Esophagus squamous epithelium (tissue), 5 donors: ENCODE measurements at regions not wholly inside any gene's neighbourhood (a gene's known extent, or its start where the extent isn't known, plus 50 kb on each side); places are given as distances from the start of the nearest gene placed in this dataset.

Source experiments
- DNase-seq: peaks from one replicate; lab custom pipeline; 2025; lab: John Stamatoyannopoulos, UW
- H3K27ac ChIP-seq, 4 donors: fragments of 200-600 bp; sonication (generic); one replicate each; pipeline ENCODE4 v1.5.1; 2016 to 2019; ENCODE audit warnings: mild to moderate bottlenecking in 1 of 4
- H3K27me3 ChIP-seq, 4 donors: fragments of 200-600 bp; sonication (generic); 1 replicate in 3 of 4; 2 replicates in 1 of 4; pipeline versions ENCODE4 v1.5.1 to v1.6.0; 2017 to 2021; ENCODE audit warnings: antibody characterized with exemption in 1 of 4
- H3K36me3 ChIP-seq, 3 donors: fragments of 200-600 bp; sonication (generic); one replicate each; pipeline ENCODE4 v1.5.1; 2016 to 2019
- H3K4me1 ChIP-seq, 3 donors: fragments of 200-600 bp; sonication (generic); one replicate each; pipeline ENCODE4 v1.5.1; 2017 to 2019
- H3K4me3 ChIP-seq, 4 donors: fragments of 200-600 bp; sonication (generic); 1 replicate in 3 of 4; 2 replicates in 1 of 4; pipeline ENCODE4 v1.5.1; 2016 to 2019; ENCODE audit warnings: mild to moderate bottlenecking in 2 of 4, moderate library complexity in 1 of 4
- H3K9me3 ChIP-seq, 3 donors: fragments of 200-600 bp; sonication (generic); one replicate each; pipeline ENCODE4 v1.5.1; 2016 to 2019
- POLR2A ChIP-seq, 4 donors: fragments of 450-650 bp; IDR thresholded peaks; one replicate each; pipeline ENCODE4 v1.6.1; 2017; ENCODE audit warnings: antibody characterized with exemption in 4 of 4, mild to moderate bottlenecking in 4 of 4, moderate library complexity in 3 of 4
- WGBS, 2 donors: methylation state at CpG; one replicate each; pipeline ENCODE4 v1.1.5; 2018; 5-methylcytosine and 5-hydroxymethylcytosine counted together
- intact Hi-C: fragments of 100-400 bp; cut with DNase I; formaldehyde crosslinking; loops from one replicate; pipeline ENCODE4 v1.15.0; 2022
- TF ChIP-seq, protein P1 (sequence below), 6 experiments: fragments of 450-650 bp in 4 of 6; fragments of 200-600 bp in 2 of 6; sonication (generic) in 2 of 6; IDR thresholded peaks; one replicate each; pipeline ENCODE4 v1.5.1; 2016 to 2019; ENCODE audit warnings: antibody characterized with exemption in 6 of 6, mild to moderate bottlenecking in 4 of 6, moderate library complexity in 4 of 6
- donor health status: DM: yes; HTN: yes; CAD: no.

DNA sequence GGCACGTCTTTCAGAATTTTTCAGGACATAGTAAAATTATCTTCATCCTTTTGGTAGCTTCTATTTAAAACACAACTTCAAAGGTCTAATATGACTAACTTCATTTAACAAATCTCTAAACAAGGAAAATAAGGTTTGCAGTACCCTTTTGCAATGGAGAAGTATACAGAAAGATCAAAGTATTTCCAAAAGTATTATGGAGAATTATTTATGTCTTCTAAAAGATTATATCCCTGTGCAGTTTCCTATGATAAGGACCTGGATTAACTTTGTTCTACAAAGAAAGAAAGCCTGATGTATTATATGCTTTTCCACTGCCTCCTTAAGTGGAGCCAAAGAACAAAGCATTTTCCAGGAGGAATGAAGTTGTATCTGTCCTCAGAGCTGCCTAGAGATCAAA lies 353.0 kb upstream of the RUNX1 start:
- Histone ChIP-seq H3K4me1 (peaks cover 0 to 16% (median 6%) of the 10 kb centered on the region in 3 donors), H3K9me3 (no peaks in the 10 kb centered on the region), H3K4me3 (no peak overlapping the region), H3K27ac (no peak overlapping the region), H3K27me3 (no peaks in the 10 kb centered on the region), H3K36me3 (no peaks in the 10 kb centered on the region)
- DNase-seq: no peak
- intact Hi-C loops: loop anchor here (10.0 kb wide), 1 partner anchor 657 kb away; no protein-coding TSS in a partner anchor
- no peak for TF ChIP-seq POLR2A (IDR thresholded peaks at IDR 0.05)
- WGBS, 2 donors: 67 to 82% methylated on average over 1 of the region's 1 CpG

DNA sequence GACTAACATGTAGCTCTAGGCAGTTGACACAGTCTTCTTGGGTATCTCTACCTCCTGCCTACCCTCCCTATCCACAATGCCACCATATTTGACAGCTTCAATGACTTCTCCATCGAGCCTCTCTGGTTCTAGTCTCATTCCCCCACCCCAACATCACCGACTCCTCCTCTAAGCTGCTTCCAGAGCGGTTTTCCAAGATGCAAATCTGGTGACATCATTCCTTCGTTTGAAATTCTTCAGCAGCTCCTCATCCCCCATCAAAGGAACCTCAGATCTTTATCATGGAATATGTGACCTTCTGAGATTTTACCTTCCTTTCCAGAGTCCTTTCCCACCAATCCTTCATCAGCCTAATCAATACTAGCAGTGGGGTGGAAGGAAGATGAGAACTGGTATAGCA lies 352.4 kb upstream of the RUNX1 start:
- WGBS, 2 donors: 80 to 83% methylated on average over 4 of the region's 4 CpGs
- intact Hi-C loops: loop anchor here (10.0 kb wide), 1 partner anchor 657 kb away; no protein-coding TSS in a partner anchor
- Histone ChIP-seq H3K9me3 (no peaks in the 10 kb centered on the region), H3K27ac (no peak overlapping the region), H3K4me1 (peaks cover 0 to 17% (median 6%) of the 10 kb centered on the region in 3 donors), H3K27me3 (no peaks in the 10 kb centered on the region), H3K4me3 (no peak overlapping the region), H3K36me3 (no peaks in the 10 kb centered on the region)
- no peak for DNase-seq
- TF ChIP-seq, protein P1, sequence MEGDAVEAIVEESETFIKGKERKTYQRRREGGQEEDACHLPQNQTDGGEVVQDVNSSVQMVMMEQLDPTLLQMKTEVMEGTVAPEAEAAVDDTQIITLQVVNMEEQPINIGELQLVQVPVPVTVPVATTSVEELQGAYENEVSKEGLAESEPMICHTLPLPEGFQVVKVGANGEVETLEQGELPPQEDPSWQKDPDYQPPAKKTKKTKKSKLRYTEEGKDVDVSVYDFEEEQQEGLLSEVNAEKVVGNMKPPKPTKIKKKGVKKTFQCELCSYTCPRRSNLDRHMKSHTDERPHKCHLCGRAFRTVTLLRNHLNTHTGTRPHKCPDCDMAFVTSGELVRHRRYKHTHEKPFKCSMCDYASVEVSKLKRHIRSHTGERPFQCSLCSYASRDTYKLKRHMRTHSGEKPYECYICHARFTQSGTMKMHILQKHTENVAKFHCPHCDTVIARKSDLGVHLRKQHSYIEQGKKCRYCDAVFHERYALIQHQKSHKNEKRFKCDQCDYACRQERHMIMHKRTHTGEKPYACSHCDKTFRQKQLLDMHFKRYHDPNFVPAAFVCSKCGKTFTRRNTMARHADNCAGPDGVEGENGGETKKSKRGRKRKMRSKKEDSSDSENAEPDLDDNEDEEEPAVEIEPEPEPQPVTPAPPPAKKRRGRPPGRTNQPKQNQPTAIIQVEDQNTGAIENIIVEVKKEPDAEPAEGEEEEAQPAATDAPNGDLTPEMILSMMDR (IDR thresholded peaks at IDR 0.05): no peak
- no peak for TF ChIP-seq POLR2A (IDR thresholded peaks at IDR 0.05)

DNA sequence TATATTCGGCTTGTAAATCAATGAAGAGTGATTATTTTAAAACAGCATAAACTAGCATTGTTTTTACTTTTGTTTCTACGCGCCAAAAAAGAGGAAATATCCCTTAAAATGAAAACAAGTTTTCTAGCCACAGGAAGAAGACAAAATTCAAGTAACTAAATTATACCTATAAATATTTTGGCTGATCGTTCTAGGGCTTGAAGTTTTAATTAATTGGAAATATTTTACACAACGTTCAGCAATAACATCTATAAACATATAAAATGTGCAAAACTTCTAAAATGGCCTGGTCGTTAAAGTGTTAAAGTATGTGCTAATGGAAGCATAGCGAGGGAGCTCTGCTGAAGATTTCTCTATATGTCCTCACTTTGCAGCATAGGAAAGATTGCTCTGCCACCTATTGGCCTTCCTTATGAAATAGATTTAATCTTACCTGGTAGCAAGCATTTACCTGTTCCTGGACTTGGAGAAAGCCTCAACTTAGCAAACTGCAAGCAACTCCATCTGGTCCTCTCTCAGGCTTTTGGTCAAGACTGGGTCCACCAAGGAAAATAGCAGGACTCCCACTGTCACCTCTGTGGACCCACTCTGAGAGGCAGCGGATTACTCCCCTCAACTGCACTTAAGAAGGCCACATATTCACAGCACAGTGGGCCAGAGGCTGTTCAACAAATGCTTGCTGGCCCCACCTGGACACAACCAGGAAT lies 351.3 kb upstream of the RUNX1 start:
- Histone ChIP-seq H3K4me3 (no peak overlapping the region), H3K27me3 (no peaks in the 10 kb centered on the region), H3K36me3 (no peaks in the 10 kb centered on the region), H3K4me1 (peaks cover 0 to 28% (median 11%) of the 10 kb centered on the region in 3 donors), H3K9me3 (no peaks in the 10 kb centered on the region), H3K27ac (no peak overlapping the region)
- DNase-seq: no peak
- intact Hi-C loops: loop anchor here (10.0 kb wide), 1 partner anchor 656 kb away; no protein-coding TSS in a partner anchor
- TF ChIP-seq, protein P1 (IDR thresholded peaks at IDR 0.05): peak; percentile 30 to 77 (median 64)
- TF ChIP-seq POLR2A (IDR thresholded peaks at IDR 0.05): no peak
- WGBS, 2 donors: 30 to 37% methylated on average over 7 to 8 of the region's 8 CpGs

DNA sequence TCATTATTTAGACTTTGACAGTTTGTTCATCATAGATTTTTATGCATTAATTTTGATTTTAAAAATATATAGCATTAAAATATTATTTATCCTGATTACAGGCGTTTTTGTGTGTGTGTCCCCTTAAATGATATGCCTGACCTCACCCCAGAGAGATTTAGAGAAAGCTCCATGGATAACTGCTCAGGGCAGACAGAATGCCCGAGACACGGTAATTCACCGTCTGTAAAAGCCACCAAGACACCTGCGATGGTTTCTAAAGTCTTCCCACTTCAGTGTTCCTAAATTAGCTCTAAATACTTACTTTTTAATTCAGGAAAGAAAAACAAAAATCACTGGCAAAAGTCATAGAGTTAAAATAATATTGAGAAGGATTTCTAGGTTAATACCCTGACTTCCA lies 350.6 kb upstream of the RUNX1 start:
- intact Hi-C loops: loop anchor here (5.0 to 10.0 kb wide), 3 partner anchors 345 to 655 kb away; no protein-coding TSS in a partner anchor
- H3K27me3 ChIP-seq: no peaks in the 10 kb centered on the region

DNA sequence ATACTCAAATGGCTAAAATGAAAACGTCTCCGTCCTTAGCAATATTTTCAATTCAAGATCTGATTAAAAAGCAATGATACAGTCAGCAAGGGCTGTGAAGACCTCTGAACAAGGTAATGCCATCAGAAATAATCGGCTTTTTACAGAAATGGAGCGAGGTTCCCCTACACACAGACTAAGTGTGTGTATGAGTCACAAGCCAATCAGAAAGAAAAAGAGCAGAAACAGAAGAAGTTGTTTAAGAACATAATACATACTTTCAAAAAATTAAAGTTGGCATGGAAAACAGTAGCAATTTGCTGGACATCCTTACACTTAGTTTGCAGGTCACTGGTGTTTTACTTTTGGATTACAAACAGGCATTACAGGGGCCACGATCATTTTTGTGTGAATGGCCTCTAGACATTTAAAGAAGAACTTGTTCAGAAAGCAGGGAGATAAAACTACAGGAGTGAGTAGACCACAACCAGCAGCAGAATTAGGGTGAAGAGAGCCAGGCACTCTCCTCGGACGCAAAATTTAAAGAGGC lies 350.0 kb upstream of the RUNX1 start:
- no peak for DNase-seq
- Histone ChIP-seq H3K27me3 (no peaks in the 10 kb centered on the region), H3K27ac (peak overlapping the region in 2 of 4 donors; percentile 10 to 34), H3K4me1 (peaks cover 0 to 38% (median 11%) of the 10 kb centered on the region in 3 donors), H3K36me3 (no peaks in the 10 kb centered on the region), H3K4me3 (no peak overlapping the region), H3K9me3 (no peaks in the 10 kb centered on the region)
- WGBS, 2 donors: 56 to 67% methylated on average over 7 of the region's 7 CpGs
- intact Hi-C loops: loop anchor here (5.0 to 10.0 kb wide), 2 partner anchors 344 to 512 kb away; no protein-coding TSS in a partner anchor
- TF ChIP-seq, protein P1 (IDR thresholded peaks at IDR 0.05): no peak
- TF ChIP-seq POLR2A (IDR thresholded peaks at IDR 0.05): no peak

More for the DNA sequence above, 350.6 kb upstream of the RUNX1 start:
- H3K27ac ChIP-seq: no peak overlapping the region
- no peaks in the 10 kb centered on the region for H3K36me3 ChIP-seq
- TF ChIP-seq, protein P1 (IDR thresholded peaks at IDR 0.05): no peak
- TF ChIP-seq POLR2A (IDR thresholded peaks at IDR 0.05): no peak
- H3K4me3 ChIP-seq: no peak overlapping the region
- 60 to 69% methylated on average over 5 of the region's 5 CpGs for WGBS, 2 donors
- DNase-seq: no peak
- peaks cover 0 to 33% (median 11%) of the 10 kb centered on the region in 3 donors for H3K4me1 ChIP-seq
- no peaks in the 10 kb centered on the region for H3K9me3 ChIP-seq
